Stimulated activated memory B cell treated with anti-CD40 and anti-IgM and Interleukin-4, amounts not matched to agents 10 μg/mL and 1 μg/mL and 100 μg/mL, for 72 hours (primary cell): ENCODE measurements at regions not wholly inside any gene's neighbourhood (a gene's known extent, or its start where the extent isn't known, plus 50 kb on each side); places are given as distances from the start of the nearest gene placed in this dataset.

Source experiments
- ATAC-seq: fragments of 150-1000 bp; cut with Tn5 transposase; 2 replicates; pipeline ENCODE4 v1.10.0; 2021
- H3K27ac Mint-ChIP-seq: one replicate; pipeline ENCODE4 v1.8.0; 2022; ENCODE audit warnings: mild to moderate bottlenecking, mixed read lengths
- H3K27me3 Mint-ChIP-seq: one replicate; pipeline ENCODE4 v1.8.0; 2022; ENCODE audit warnings: mixed read lengths
- H3K36me3 Mint-ChIP-seq: one replicate; pipeline ENCODE4 v1.8.0; 2022; ENCODE audit warnings: mixed read lengths
- H3K4me1 Mint-ChIP-seq: one replicate; pipeline ENCODE4 v1.8.0; 2022; ENCODE audit warnings: mixed read lengths
- H3K4me3 Mint-ChIP-seq: one replicate; pipeline ENCODE4 v1.8.0; 2022; ENCODE audit warnings: mild to moderate bottlenecking, moderate library complexity, mixed read lengths
- H3K9me3 Mint-ChIP-seq: one replicate; pipeline ENCODE4 v1.8.0; 2022; ENCODE audit warnings: mixed read lengths

- H3K4me3 Mint-ChIP-seq, result peak overlapping the region; percentile 8
- H3K27ac Mint-ChIP-seq, result peak overlapping the region; percentile 92
- no peaks in the 10 kb centered on the region for H3K9me3 Mint-ChIP-seq
- no peaks in the 10 kb centered on the region for H3K36me3 Mint-ChIP-seq
- no peak for ATAC-seq
- peaks cover 91% of the 10 kb centered on the region for H3K4me1 Mint-ChIP-seq
- no peaks in the 10 kb centered on the region for H3K27me3 Mint-ChIP-seq
Measured at GRCh38 chr9:109969011-109969410, 189.0 kb downstream of the PALM2AKAP2 start.

GRCh38 chr9:109969573-109970237, 189.7 kb downstream of the PALM2AKAP2 start:
- H3K27ac Mint-ChIP-seq, result peak overlapping the region; percentile 92
- peak overlapping the region; percentile 8 for H3K4me3 Mint-ChIP-seq
- no peak for ATAC-seq

GRCh38 chr9:109971226-109971625, 191.2 kb downstream of the PALM2AKAP2 start:
- no peak overlapping the region for H3K4me3 Mint-ChIP-seq
- H3K27me3 Mint-ChIP-seq, result no peaks in the 10 kb centered on the region
- no peak for ATAC-seq
- peaks cover 96% of the 10 kb centered on the region for H3K4me1 Mint-ChIP-seq
- H3K27ac Mint-ChIP-seq, result peak overlapping the region; percentile 92
- H3K9me3 Mint-ChIP-seq, result no peaks in the 10 kb centered on the region
- H3K36me3 Mint-ChIP-seq, result peaks cover 5% of the 10 kb centered on the region

More at GRCh38 chr9:109969573-109970237, 189.7 kb downstream of the PALM2AKAP2 start:
- peaks cover 93% of the 10 kb centered on the region for H3K4me1 Mint-ChIP-seq
- no peaks in the 10 kb centered on the region for H3K9me3 Mint-ChIP-seq
- H3K27me3 Mint-ChIP-seq, result no peaks in the 10 kb centered on the region
- no peaks in the 10 kb centered on the region for H3K36me3 Mint-ChIP-seq

GRCh38 chr9:109972026-109972882, 192.3 kb downstream of the PALM2AKAP2 start:
- Mint-ChIP-seq H3K27me3 (no peaks in the 10 kb centered on the region), H3K4me1 (peaks cover 96% of the 10 kb centered on the region), H3K9me3 (no peaks in the 10 kb centered on the region), H3K36me3 (peaks cover 5% of the 10 kb centered on the region), H3K4me3 (peak overlapping the region; percentile 42), H3K27ac (peak overlapping the region; percentile 92)
- ATAC-seq, result peak; percentile 84

- ATAC-seq, result no peak
- Mint-ChIP-seq H3K36me3 (peaks cover 5% of the 10 kb centered on the region), H3K27me3 (no peaks in the 10 kb centered on the region), H3K27ac (peak overlapping the region; percentile 92), H3K4me3 (peak overlapping the region; percentile 17), H3K4me1 (peaks cover 96% of the 10 kb centered on the region), H3K9me3 (no peaks in the 10 kb centered on the region)
Measured at GRCh38 chr9:109973336-109973735, 193.3 kb downstream of the PALM2AKAP2 start.

- Mint-ChIP-seq H3K9me3 (no peaks in the 10 kb centered on the region), H3K27me3 (no peaks in the 10 kb centered on the region), H3K4me1 (peaks cover 92% of the 10 kb centered on the region), H3K36me3 (peaks cover 5% of the 10 kb centered on the region), H3K4me3 (peak overlapping the region; percentile 8), H3K27ac (peak overlapping the region; percentile 92)
- ATAC-seq, result peak; percentile 85
Measured at GRCh38 chr9:109974143-109974917, 194.3 kb downstream of the PALM2AKAP2 start.

GRCh38 chr9:109974918-109975276, 194.9 kb downstream of the PALM2AKAP2 start:
- peak; percentile 13 for ATAC-seq
- Mint-ChIP-seq H3K4me1 (peaks cover 86% of the 10 kb centered on the region), H3K36me3 (peaks cover 5% of the 10 kb centered on the region), H3K9me3 (no peaks in the 10 kb centered on the region), H3K4me3 (no peak overlapping the region), H3K27me3 (no peaks in the 10 kb centered on the region), H3K27ac (peak overlapping the region; percentile 92)

- peak overlapping the region; percentile 32 for H3K4me3 Mint-ChIP-seq
- H3K4me1 Mint-ChIP-seq, result peaks cover 78% of the 10 kb centered on the region
- H3K27ac Mint-ChIP-seq, result peak overlapping the region; percentile 92
- H3K9me3 Mint-ChIP-seq, result no peaks in the 10 kb centered on the region
- H3K27me3 Mint-ChIP-seq, result no peaks in the 10 kb centered on the region
- peaks cover 5% of the 10 kb centered on the region for H3K36me3 Mint-ChIP-seq
- no peak for ATAC-seq
Measured at GRCh38 chr9:109975574-109976295, 195.7 kb downstream of the PALM2AKAP2 start.

GRCh38 chr9:109976303-109976702, 196.3 kb downstream of the PALM2AKAP2 start:
- Mint-ChIP-seq H3K4me3 (no peak overlapping the region), H3K36me3 (peaks cover 5% of the 10 kb centered on the region), H3K9me3 (no peaks in the 10 kb centered on the region), H3K4me1 (peaks cover 76% of the 10 kb centered on the region), H3K27me3 (no peaks in the 10 kb centered on the region), H3K27ac (peak overlapping the region; percentile 92)
- no peak for ATAC-seq

- Mint-ChIP-seq H3K27me3 (no peaks in the 10 kb centered on the region), H3K27ac (peak overlapping the region; percentile 92), H3K4me1 (peaks cover 64% of the 10 kb centered on the region), H3K36me3 (peaks cover 5% of the 10 kb centered on the region), H3K4me3 (no peak overlapping the region), H3K9me3 (peaks cover 3% of the 10 kb centered on the region)
- ATAC-seq, result no peak
Measured at GRCh38 chr9:109977521-109977920, 197.5 kb downstream of the PALM2AKAP2 start.

- H3K4me1 Mint-ChIP-seq, result peaks cover 35% of the 10 kb centered on the region
- ATAC-seq, result no peak
- peak overlapping the region; percentile 32 for H3K27ac Mint-ChIP-seq
- no peaks in the 10 kb centered on the region for H3K36me3 Mint-ChIP-seq
- H3K4me3 Mint-ChIP-seq, result no peak overlapping the region
- H3K27me3 Mint-ChIP-seq, result no peaks in the 10 kb centered on the region
- peaks cover 3% of the 10 kb centered on the region for H3K9me3 Mint-ChIP-seq
Measured at GRCh38 chr9:109981091-109981490, 201.1 kb downstream of the PALM2AKAP2 start.

GRCh38 chr9:109986521-109986991, 206.6 kb downstream of the PALM2AKAP2 start:
- no peaks in the 10 kb centered on the region for H3K27me3 Mint-ChIP-seq

GRCh38 chr9:109989296-109989695, 209.3 kb downstream of the PALM2AKAP2 start:
- no peak overlapping the region for H3K4me3 Mint-ChIP-seq
- no peak overlapping the region for H3K27ac Mint-ChIP-seq
- peaks cover 23% of the 10 kb centered on the region for H3K36me3 Mint-ChIP-seq
- peaks cover 16% of the 10 kb centered on the region for H3K4me1 Mint-ChIP-seq
- H3K27me3 Mint-ChIP-seq, result no peaks in the 10 kb centered on the region
- H3K9me3 Mint-ChIP-seq, result peaks cover 10% of the 10 kb centered on the region
- no peak for ATAC-seq

More at GRCh38 chr9:109986521-109986991, 206.6 kb downstream of the PALM2AKAP2 start:
- peaks cover 10% of the 10 kb centered on the region for H3K9me3 Mint-ChIP-seq
- ATAC-seq, result no peak
- peaks cover 12% of the 10 kb centered on the region for H3K4me1 Mint-ChIP-seq
- no peak overlapping the region for H3K4me3 Mint-ChIP-seq
- peak overlapping the region; percentile 49 for H3K27ac Mint-ChIP-seq
- H3K36me3 Mint-ChIP-seq, result peaks cover 23% of the 10 kb centered on the region

- Mint-ChIP-seq H3K4me3 (no peak overlapping the region), H3K9me3 (peaks cover 16% of the 10 kb centered on the region), H3K4me1 (peaks cover 16% of the 10 kb centered on the region), H3K27ac (peak overlapping the region; percentile 40), H3K36me3 (peaks cover 28% of the 10 kb centered on the region), H3K27me3 (no peaks in the 10 kb centered on the region)
- ATAC-seq, result no peak
Measured at GRCh38 chr9:109990541-109990940, 210.5 kb downstream of the PALM2AKAP2 start.
